Thymus (tissue), 11 donors: ENCODE measurements at regions not wholly inside any gene's neighbourhood (a gene's known extent, or its start where the extent isn't known, plus 50 kb on each side); places are given as distances from the start of the nearest gene placed in this dataset.
"Not testable (repeated sequence)": the region's sequence is repeated elsewhere in the genome, so short reads cannot be mapped to it uniquely, and the experiment has no call there.

Experiments
- DNase-seq, 9 donors: peaks; one replicate each; pipeline ENCODE4 v3.0.0-alpha.2; 2013; ENCODE audit warnings: low spot score in 9 of 9, low read depth in 6 of 9, missing footprints in 1 of 9
- H3K27ac ChIP-seq, 2 donors: one replicate each; pipeline ENCODE4 v1.5.1; 2013; ENCODE audit warnings: control low read depth in 1 of 2, low read depth in 1 of 2, low read length in 1 of 2, mild to moderate bottlenecking in 1 of 2, moderate library complexity in 1 of 2
- H3K27me3 ChIP-seq, 2 donors: one replicate each; pipeline ENCODE4 v1.5.1; 2013; ENCODE audit warnings: low read length in 1 of 2; ENCODE audit not compliant: control insufficient read depth in 2 of 2, insufficient read depth in 1 of 2
- H3K36me3 ChIP-seq, 2 donors: one replicate each; pipeline ENCODE4 v1.5.1; 2013; ENCODE audit warnings: low read length in 1 of 2, mild to moderate bottlenecking in 1 of 2, moderate library complexity in 1 of 2; ENCODE audit not compliant: control insufficient read depth in 2 of 2, insufficient read depth in 2 of 2
- H3K4me1 ChIP-seq, 2 donors: one replicate each; pipeline ENCODE4 v1.5.1; 2013; ENCODE audit warnings: low read length in 2 of 2; ENCODE audit not compliant: control insufficient read depth in 2 of 2, insufficient read depth in 2 of 2
- H3K4me3 ChIP-seq, 2 donors: one replicate each; pipeline ENCODE4 v1.5.1; 2013; ENCODE audit warnings: low read length in 2 of 2, control low read depth in 1 of 2, mild to moderate bottlenecking in 1 of 2
- H3K9me3 ChIP-seq, 2 donors: one replicate each; pipeline ENCODE4 v1.5.1; 2013; ENCODE audit warnings: low read length in 1 of 2, mild to moderate bottlenecking in 1 of 2; ENCODE audit not compliant: control insufficient read depth in 2 of 2, insufficient read depth in 1 of 2
- WGBS: extraction: QIAGEN DNeasy Blood & Tissue Kit; methylation state at CpG from one replicate; pipeline ENCODE4 v1.1.7; 2013; 5-methylcytosine and 5-hydroxymethylcytosine counted together
- donor health status: healthy.

- no peak overlapping the region for H3K27ac ChIP-seq
These were observed 194.4 kb downstream of the FAM133A start for GRCh38 chrX:93868289-93868965.

DNA sequence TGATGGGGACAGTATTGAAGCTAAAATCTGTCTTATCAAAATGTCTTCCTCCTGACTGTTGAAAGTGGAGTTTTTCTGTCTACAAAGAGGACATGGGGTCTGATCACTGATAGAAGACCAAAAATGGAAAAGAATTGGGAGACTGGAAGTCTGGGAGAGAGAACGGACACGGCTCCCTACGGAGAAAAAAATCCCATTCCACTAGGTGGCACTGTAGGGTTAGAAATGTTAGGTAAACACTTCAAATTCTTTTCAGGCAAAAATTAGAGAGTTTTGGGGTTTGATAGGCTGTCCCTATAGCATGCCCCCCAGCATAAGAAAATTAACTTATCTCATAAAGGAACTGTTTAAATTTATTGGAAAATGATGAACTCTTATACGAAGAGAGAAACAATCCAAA, 200.5 kb downstream of the FAM133A start:
- DNase-seq, result peak in 2 of 9 donors; percentile 4 to 23
- no peak overlapping the region for H3K27ac ChIP-seq
- H3K27me3 ChIP-seq, result no peaks in the 10 kb centered on the region
- no peaks in the 10 kb centered on the region for H3K4me1 ChIP-seq
- H3K9me3 ChIP-seq, result no peaks in the 10 kb centered on the region
- H3K36me3 ChIP-seq, result no peaks in the 10 kb centered on the region
- no peak overlapping the region for H3K4me3 ChIP-seq
- 21% methylated on average over 4 of the region's 4 CpGs for WGBS

More at GRCh38 chrX:93868289-93868965, 194.4 kb downstream of the FAM133A start:
- no peaks in the 10 kb centered on the region for H3K36me3 ChIP-seq
- H3K9me3 ChIP-seq, result no peaks in the 10 kb centered on the region
- no peak overlapping the region for H3K4me3 ChIP-seq
- H3K4me1 ChIP-seq, result no peaks in the 10 kb centered on the region
- WGBS, result 39% methylated on average over 9 of the region's 9 CpGs
- H3K27me3 ChIP-seq, result no peaks in the 10 kb centered on the region
- DNase-seq, result no peak

GRCh38 chrX:93875621-93876282, 201.7 kb downstream of the FAM133A start:
- no peaks in the 10 kb centered on the region for H3K27me3 ChIP-seq
- 90% methylated on average over 4 of the region's 4 CpGs for WGBS
- H3K4me1 ChIP-seq, result no peaks in the 10 kb centered on the region
- no peaks in the 10 kb centered on the region for H3K36me3 ChIP-seq
- H3K4me3 ChIP-seq, result no peak overlapping the region
- DNase-seq, result no peak
- no peak overlapping the region for H3K27ac ChIP-seq
- H3K9me3 ChIP-seq, result no peaks in the 10 kb centered on the region

DNA sequence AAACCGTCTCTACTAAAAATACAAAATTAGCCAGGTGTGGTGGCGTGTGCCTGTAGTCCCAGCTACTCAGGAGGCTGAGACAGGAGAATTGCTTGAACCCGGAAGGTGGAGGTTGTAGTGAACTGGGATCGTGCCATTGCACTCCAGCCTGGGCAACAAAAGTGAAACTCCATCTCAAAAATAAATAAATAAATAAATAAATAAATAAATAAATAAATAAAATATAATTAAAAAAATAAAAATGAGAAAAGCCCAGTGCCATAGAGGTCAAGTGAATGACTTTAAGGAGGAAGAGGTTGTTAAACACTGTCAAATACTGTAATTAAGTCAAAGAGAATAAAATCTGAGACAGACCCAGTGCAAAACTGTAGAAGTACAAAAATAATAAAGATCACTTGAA, 247.0 kb downstream of the FAM133A start:
- H3K4me1 ChIP-seq, H3K27me3 ChIP-seq, DNase-seq, H3K27ac ChIP-seq, H3K36me3 ChIP-seq, H3K9me3 ChIP-seq, H3K4me3 ChIP-seq: not testable (repeated sequence)
- WGBS, result 91% methylated on average over 4 of the region's 4 CpGs

GRCh38 chrX:93932471-93933220, 258.6 kb downstream of the FAM133A start:
- no peak for DNase-seq
- Histone ChIP-seq H3K4me1 (no peaks in the 10 kb centered on the region), H3K4me3 (no peak overlapping the region), H3K36me3 (no peaks in the 10 kb centered on the region), H3K27ac (no peak overlapping the region), H3K9me3 (no peaks in the 10 kb centered on the region), H3K27me3 (no peaks in the 10 kb centered on the region)
- 88% methylated on average over 5 of the region's 5 CpGs for WGBS

- H3K4me3 ChIP-seq, result no peak overlapping the region
- no peaks in the 10 kb centered on the region for H3K4me1 ChIP-seq
- DNase-seq, result no peak
- H3K36me3 ChIP-seq, result no peaks in the 10 kb centered on the region
- no peaks in the 10 kb centered on the region for H3K9me3 ChIP-seq
- H3K27me3 ChIP-seq, result no peaks in the 10 kb centered on the region
- no peak overlapping the region for H3K27ac ChIP-seq
These were observed 303.6 kb downstream of the FAM133A start for GRCh38 chrX:93977641-93978040.

GRCh38 chrX:93985344-93986307, 311.6 kb downstream of the FAM133A start:
- DNase-seq, result no peak
- WGBS, result 91% methylated on average over 2 of the region's 2 CpGs
- Histone ChIP-seq H3K9me3 (peaks cover 0 to 7% of the 10 kb centered on the region in 2 donors), H3K27me3 (no peaks in the 10 kb centered on the region), H3K4me3 (no peak overlapping the region), H3K36me3 (no peaks in the 10 kb centered on the region), H3K27ac (no peak overlapping the region), H3K4me1 (no peaks in the 10 kb centered on the region)
